ENCODE measurements at regions not wholly inside any gene's neighbourhood (a gene's known extent, or its start where the extent isn't known, plus 50 kb on each side); places are given as distances from the start of the nearest gene placed in this dataset.

GRCh38 chr10:104546336-104546735, 94.8 kb upstream of the SORCS3 start:
- TF ChIP-seq POLR2AphosphoS5 (IDR thresholded peaks at IDR 0.05; ENCODE audit: low read depth, low read length) (no peak), POLR2A (IDR thresholded peaks at IDR 0.05; ENCODE audit: low read depth, low read length) (no peak), PAX5 (IDR thresholded peaks at IDR 0.05; ENCODE audit: insufficient read depth, low read length, severe bottlenecking) (no peak), POU2F2 (IDR thresholded peaks at IDR 0.05; ENCODE audit: low read depth, low read length) (no peak)
